HG03064 (cell line): ENCODE measurements at regions not wholly inside any gene's neighbourhood (a gene's known extent, or its start where the extent isn't known, plus 50 kb on each side); places are given as distances from the start of the nearest gene placed in this dataset.

ENCODE experiments used
- ATAC-seq: cut with Tn5 transposase; IDR thresholded peaks from one replicate; pipeline ENCODE4 v1.9.1; 2021; ENCODE audit warnings: low read depth; ENCODE audit not compliant: unreplicated experiment

DNA sequence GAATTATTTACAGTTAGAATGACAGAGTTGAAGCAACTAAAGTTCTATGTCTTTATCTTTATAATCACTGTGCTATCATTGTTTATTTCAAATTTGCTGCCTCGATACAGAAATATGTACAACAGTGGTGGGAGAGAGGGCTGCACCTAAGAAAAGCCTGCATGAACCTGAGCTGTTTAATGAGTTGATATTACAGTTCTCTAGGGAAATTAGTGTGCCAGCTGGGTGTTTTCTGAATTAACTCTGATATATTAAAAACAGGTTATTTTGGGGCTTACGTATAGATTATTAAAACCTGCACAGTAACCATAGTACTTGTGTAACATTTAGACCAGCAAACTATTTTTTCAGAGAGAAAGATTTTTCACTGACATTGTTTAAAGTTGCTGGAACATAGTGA lies 750.5 kb upstream of the DDX18 start:
- ATAC-seq, result no peak

DNA sequence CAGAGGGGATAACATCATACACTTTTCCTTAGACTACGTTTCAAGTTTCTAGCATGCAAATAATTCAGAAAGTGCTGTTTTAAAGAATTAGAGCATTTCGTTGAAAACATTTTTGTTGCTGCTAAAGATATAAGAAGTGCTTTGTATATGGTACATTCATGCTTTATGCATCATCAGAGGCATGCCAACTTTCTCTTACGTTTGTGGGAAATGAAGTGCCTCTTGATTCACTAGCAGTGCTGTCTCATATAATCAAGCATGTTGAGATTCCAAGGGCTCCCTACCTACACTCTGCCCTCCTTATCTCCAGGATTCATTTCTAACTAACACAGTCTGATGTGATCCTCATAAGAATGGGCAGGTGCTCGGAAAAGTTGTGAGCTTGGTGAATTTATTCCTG lies 748.6 kb upstream of the DDX18 start:
- no peak for ATAC-seq

DNA sequence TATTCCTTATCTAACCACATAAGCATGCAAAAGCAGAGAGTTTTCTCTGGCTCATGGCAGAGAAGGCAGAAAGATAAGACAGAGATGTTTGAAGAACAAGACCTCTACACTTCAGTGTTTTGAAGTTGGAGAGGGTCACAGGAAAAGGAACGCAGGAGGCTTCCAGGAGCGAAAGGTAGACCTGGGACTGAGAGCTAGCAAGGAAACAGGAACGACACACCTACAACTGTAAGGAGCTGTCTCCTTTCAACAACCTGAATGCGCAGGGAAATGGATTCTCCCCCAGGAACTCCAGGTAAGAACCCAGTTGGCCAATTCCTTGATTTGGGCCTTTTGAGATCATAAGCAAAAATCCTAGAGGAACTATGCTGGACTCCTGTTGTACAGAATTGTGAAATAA lies 746.6 kb upstream of the DDX18 start:
- no peak for ATAC-seq

DNA sequence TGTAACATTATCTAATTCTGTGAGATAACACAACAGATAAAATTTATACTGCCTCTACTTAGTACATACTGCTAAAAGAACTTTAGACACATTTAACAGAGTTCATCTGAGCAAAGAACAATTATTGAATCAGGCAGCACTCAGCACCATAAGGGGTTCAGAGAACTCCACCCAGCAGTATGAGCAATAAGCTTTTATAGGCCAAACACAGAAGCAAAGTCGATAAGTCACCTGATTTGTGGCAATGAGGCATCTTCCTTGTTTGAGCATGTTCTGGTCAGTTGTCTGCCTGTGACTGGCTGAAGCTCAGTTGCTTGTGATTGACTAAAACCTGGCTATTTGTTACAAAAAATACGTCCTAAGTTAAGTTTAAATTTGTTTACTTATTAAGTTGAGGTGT lies 746.1 kb upstream of the DDX18 start:
- ATAC-seq, result no peak

DNA sequence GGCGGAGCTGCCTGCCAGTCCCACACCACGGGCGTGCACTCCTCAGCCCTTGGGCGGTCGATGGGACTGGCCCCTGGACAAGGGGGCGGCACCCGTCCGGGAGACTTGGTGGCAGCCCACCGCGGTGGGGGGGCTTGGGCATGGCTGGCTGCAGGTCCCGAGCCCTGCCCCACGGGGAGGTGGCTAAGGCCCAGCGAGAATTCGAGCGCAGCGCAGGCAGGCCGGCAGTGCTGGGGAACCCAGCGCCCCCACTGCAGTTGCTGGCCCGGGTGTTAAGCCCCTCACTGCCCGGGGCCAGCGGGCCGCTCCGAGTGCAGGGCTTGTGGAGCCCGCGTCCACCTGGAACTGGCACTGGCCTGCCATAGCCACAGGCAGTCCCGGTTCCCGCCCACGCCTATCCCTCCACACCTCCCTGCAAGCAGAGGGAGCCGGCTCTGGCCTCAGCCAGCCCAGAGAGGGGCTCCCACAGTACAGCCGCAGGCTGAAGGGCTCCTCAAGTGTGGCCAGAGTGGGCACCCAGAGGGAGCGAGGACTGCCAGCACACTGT lies 742.9 kb upstream of the DDX18 start:
- ATAC-seq, result no peak

DNA sequence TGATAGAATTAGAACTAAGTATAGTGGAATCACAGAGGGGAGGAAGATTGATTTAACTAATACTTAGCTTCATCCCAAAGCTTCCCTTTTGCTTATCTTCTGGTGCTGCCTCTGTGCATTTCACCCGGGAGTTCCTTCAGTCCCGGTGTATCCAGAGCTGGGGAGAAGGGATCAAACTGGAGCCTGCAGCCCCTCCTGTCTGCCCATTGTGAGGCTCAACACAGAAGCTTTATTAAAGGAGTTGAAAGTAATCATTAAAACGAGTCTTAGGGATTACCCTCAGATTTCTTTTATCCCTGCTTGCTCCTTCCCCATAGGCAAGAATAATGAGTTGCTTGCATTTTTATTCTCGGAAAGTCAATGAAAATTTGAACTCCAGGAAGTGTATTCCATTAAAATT lies 739.7 kb upstream of the DDX18 start:
- ATAC-seq, result no peak

DNA sequence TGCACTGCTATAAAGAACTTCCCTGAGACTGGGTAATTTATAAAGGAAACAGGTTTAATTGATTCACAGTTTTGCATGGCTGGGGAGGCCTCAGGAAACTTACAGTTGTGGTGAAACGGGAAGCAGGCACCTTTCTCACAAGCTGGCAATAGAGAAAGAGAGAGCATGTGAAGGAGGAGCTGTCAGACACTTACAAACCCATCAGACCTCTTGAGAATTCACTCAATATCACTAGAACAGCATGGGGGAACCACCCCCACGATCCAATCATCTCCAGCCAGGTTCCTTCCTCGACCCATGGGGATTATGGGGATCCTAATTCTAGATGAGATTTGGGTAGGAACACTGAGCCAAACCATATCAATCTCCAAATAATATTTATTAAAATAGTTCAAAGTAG lies 729.2 kb upstream of the DDX18 start:
- ATAC-seq, result no peak

DNA sequence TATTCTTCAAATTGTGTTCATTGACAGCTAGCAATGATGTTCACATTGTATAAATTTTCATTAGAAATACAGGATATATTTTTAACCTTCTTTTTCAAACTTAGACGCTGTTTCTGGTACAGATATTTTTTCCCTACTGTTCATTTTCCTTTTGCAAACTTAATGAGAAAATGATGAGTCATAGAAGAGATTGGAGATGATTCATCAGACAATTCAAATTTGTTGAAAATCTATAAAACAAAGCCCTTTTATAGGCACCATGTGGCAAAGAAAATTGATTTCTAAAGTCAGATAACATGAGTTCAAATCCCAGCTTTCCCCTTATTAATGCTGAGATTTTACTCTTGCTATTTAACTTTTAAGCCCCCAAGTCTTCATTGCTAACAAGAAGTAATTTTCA lies 728.8 kb upstream of the DDX18 start:
- no peak for ATAC-seq

DNA sequence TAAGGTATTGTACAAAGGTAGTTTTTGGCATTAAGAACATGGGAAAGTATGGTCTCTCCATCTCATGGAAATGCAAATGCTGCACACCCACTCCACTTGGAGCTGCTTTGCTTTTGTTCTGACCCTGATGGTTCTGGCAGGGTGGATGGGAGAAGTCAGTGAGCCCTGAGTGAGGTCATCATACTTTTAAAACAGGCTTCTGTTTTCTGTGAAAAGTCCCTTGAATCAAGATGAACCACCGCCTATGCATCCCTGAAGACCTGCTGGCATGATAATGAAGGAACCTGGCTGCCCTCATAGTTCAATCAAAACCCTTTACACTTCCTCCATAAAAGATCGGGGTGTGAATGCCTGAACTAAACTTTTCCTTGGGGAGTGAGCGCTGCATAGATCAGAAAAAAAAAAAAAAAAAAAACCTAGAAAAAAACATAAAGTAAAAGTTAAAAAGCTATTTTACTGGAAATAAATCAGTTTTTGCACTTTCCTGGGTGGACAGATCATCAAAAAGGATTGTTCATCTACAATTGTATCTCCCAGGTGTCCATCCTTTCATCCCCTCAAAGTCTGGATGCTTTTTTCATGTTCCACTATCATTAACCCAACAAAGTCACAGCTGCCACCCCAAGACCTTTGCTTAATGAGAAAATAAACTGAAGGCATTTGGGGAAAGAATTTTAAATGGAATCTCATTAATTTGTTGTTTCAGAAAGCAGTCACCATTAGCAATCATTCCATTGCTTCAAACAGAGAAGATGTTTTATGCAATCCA lies 728.1 kb upstream of the DDX18 start:
- no peak for ATAC-seq

DNA sequence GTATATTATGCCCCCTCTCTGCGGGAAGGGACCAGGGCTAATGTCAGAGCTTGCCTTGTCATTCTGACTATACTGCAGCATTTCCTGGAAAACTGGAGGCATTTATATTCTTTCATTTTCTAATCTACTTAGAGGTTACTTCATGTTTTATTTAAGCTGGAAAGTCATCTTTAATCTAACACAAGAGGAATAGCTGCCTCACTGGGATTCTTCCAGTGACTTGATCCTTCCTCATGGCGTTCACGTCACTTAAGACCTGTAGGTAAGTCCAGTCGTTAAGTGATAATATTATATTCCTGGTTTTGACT lies 727.6 kb upstream of the DDX18 start:
- ATAC-seq, result no peak

DNA sequence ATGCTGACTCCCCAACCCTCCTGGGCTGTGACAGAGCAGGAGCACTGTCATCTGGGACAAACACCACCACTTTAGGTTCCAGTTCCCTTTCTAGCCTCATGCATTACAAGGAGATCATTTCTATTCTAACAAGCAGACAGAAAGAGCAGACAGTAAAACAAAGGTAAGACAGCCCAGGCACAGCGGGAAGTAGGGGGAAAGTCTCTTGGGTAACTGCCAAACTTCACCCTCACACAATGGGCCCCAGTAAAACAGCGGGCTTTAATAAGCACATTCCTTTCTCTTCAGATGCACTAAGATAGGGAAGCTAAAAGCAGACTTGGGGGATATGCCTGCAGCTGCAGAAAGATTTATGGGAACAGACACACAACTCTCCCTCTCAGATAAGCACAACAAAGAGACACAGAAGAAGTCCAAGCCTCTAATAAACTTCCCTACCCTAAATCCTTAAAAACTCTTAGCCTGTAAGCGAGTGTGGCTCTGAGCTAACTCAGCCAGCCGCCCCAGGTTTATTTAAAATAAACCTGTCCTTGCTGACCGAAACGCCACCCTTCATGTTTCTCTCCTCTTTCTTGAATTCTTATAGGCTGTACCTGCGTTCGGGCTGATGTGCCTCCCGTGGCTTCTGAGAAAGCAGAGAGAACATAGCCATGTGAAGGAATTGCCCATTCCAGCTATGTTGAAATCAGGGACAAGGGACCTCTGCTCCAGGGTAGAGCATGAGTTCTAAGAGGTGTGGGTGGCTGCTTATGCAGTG lies 726.8 kb upstream of the DDX18 start:
- ATAC-seq, result no peak

DNA sequence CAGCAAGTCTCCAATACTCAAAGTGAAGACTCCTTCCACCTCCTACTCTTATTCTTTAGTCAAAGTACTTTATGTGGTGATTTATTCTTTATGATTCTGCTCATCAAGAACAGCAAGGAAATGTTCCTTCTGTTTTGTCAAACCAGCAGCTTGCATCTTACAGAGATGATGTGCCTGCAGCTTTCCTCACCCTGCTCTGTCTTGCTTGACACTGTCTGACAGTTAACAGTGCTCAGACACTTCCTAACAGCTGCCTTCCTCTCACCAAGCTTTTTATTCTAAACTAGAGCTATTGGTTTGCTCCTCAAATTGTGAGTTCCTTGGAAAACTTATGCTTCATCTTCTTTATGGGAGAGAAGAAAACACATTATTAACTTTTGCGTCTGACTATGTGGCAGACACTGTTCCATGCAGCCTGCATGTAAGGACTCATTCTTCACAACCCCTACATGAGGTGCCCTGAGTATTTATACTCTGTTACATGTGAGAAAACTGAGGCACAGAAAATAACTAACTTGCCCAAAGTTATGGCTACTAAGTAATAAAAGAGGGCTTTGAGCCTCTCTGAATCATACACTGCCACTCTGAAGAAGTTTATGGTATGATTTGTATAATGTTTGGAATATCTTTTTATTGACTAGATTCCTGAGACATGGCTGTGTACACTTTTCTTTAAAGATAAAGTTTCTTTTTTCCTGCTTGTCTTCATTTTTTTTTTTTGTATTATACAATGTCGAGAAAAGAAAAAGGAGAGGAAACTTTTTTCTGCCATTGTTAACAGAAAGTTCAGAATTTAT lies 723.3 kb upstream of the DDX18 start:
- ATAC-seq, result no peak

DNA sequence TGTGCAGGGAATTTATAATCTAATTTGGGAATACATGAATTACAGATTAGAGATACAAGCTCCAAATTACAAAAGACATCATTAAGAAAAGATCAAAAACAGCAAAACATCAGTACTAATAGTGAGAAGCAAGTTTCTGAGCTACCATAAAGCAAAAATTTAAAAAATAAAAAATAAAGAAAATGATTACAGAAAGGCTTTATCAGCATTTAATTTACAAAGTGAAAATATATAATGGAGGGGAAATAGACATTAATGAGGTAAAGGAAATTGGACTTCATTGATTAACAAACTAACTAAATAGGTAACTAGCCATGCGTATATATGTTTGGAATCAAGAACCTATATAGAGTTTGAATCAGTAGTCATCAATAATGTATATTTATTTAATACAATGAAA lies 712.9 kb upstream of the DDX18 start:
- no peak for ATAC-seq

DNA sequence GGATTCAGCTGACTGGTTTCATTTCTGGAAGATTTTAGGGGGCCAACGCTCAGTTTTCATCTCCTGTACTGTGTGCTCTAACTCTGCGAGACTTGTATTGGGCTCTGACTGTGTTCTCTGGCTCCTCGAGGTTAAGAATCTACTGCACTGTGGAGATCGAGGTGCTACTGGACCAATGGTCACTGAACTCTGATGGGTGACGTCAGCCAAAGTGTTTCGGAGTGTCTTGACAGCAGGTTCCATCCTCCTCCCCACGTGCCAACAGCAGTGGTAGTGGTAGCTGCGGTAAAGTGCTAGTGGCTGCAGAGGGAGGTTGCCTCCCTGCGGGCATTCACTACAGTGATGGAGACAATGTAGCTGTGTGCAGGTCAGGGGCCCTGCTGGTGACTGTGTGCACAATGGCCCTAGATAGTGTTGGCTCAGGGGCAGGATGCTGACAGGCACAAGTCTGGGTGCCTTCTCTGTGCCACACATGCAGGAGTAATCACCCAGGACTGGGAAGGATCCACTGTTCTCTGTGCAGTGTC lies 705.7 kb upstream of the DDX18 start:
- ATAC-seq, result no peak

DNA sequence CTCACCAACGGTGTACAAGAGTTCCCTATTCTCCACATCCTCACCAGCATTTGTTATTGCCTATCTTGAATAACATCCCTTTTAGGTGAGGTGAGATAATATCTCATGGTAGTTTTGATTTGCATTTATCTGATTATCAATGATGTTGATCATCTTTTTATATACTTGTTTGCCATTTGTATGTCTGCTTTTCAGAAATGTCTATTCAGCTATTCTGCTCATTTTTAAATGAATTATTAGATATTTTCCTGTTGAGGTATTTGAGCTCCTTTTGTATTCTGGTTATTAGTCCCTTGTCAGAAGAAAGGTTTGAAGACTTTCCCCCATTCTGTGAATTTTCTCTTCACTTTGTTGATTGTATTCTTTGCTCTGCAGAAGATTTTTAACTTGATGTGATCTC lies 695.5 kb upstream of the DDX18 start:
- no peak for ATAC-seq

DNA sequence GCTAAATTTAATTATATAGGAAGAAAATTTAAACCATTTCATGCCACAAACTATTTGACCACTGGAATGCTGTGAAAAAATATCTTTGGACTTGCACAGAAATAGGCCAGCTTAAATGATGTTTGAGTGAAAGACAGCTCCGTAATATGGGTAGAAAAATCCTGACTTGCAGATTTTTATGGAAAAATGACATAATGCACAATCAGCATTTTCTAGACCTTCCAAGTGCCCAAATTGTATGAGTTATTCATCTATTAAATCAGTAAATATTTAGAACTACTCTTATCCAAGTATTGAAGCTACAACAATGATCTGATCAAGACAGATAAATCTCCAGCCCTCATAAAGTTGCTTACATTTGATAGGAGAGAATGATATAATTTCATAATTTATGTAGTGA lies 691.1 kb upstream of the DDX18 start:
- ATAC-seq, result no peak

DNA sequence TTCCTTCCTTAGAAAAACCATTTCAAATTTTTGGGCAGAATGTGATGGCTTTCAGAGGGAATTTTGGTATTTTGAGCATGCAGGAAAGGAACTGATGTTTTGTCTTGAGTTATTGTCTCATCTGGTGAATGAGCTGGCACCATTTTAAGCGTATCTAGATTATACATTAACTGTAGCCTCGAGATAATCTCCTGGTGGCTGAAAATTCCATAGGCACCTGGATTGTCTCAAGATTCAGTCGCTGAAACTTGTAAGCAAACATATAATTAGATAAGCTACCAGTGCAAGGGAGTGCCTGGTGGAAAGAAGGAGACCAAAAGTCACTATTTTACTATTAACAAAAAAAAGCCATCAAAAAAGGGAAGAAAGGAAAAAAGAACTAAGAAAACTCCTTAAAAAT lies 687.8 kb upstream of the DDX18 start:
- no peak for ATAC-seq

DNA sequence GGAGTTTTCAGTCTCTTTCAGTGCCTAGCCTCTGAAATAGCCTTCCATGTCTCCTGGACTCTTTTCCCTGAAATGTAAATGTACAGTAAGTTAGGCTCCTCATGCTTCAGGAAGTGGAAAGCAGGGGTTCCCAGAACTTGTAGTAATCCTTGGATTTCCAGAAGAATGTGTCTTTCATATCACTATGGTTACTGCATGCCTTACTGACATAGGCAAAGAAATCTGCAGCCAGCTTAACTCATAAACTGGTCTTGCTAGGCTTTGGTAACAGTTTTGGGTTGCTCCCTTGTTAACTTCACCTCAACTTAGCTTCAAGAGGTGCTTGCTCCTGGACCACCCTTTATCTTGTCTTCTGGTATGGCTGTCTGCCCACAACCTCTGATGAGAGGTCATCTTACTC lies 686.8 kb upstream of the DDX18 start:
- no peak for ATAC-seq

DNA sequence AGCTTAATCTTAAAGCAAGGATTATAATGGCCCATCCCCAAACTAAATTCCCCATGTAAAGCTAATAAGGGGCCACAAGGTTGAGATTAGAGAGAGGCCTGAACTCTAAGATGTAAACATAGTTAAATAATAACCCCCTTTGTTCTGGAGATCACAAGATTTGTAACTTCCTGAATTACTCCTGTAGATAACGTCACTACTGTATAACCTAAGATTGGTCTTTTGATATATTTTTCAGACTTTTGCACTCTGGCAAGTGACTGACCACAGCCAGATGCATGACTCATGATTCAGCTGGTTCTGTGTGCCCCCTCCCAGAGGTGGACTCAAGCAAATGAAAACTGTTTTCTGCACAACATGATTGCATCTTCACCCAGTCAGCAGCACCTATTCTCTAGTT lies 686.0 kb upstream of the DDX18 start:
- ATAC-seq, result no peak

DNA sequence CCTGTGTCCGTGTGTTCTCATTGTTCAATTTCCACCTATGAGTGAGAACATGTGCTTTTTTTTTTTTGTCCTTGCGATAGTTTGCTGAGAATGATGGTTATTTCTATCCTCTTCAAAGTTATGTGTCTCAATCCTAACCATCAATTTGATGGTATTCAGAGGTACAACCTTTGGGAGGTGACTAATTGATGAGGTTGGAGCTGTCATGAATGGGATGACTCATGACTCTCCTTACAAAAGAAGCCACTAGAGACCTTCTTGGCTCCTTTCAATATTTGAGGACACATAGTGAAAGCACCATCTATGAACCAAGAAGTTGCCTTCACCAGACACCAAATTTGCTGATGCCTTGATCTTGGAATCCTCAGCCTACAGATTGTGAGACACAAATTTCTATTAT lies 677.1 kb upstream of the DDX18 start:
- no peak for ATAC-seq
